ENCODE measurements at regions not wholly inside any gene's neighbourhood (a gene's known extent, or its start where the extent isn't known, plus 50 kb on each side); places are given as distances from the start of the nearest gene placed in this dataset.

GRCh38 chr7:85924062-85924461 is 719.6 kb upstream of the GRM3 start:
- TF ChIP-seq, protein P1, sequence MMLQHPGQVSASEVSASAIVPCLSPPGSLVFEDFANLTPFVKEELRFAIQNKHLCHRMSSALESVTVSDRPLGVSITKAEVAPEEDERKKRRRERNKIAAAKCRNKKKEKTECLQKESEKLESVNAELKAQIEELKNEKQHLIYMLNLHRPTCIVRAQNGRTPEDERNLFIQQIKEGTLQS (IDR thresholded peaks at IDR 0.05) = no peak
- TF ChIP-seq HNF4A (conservative IDR thresholded peaks at IDR 0.05) (no peak), NR2F2 (IDR thresholded peaks at IDR 0.05) (no peak), RAD21 (IDR thresholded peaks at IDR 0.05) (no peak), HNF4G (IDR thresholded peaks at IDR 0.05) (no peak), FOXA1 (IDR thresholded peaks at IDR 0.05) (no peak), MAX (IDR thresholded peaks at IDR 0.05) (no peak), RXRA (IDR thresholded peaks at IDR 0.05) (no peak), YY1 (IDR thresholded peaks at IDR 0.05) (no peak), JUND (IDR thresholded peaks at IDR 0.05) (no peak), GABPA (IDR thresholded peaks at IDR 0.05 in 1 of 2, conservative IDR thresholded peaks at IDR 0.05 in 1 of 2) (no peak), FOXA2 (IDR thresholded peaks at IDR 0.05) (no peak), EGR1 (IDR thresholded peaks at IDR 0.05; ENCODE audit: low read depth in 2 of 2) (no peak), TAF1 (conservative IDR thresholded peaks at IDR 0.05) (no peak), SP1 (IDR thresholded peaks at IDR 0.05) (no peak)
- TF ChIP-seq, protein P2, sequence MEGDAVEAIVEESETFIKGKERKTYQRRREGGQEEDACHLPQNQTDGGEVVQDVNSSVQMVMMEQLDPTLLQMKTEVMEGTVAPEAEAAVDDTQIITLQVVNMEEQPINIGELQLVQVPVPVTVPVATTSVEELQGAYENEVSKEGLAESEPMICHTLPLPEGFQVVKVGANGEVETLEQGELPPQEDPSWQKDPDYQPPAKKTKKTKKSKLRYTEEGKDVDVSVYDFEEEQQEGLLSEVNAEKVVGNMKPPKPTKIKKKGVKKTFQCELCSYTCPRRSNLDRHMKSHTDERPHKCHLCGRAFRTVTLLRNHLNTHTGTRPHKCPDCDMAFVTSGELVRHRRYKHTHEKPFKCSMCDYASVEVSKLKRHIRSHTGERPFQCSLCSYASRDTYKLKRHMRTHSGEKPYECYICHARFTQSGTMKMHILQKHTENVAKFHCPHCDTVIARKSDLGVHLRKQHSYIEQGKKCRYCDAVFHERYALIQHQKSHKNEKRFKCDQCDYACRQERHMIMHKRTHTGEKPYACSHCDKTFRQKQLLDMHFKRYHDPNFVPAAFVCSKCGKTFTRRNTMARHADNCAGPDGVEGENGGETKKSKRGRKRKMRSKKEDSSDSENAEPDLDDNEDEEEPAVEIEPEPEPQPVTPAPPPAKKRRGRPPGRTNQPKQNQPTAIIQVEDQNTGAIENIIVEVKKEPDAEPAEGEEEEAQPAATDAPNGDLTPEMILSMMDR (IDR thresholded peaks at IDR 0.05; ENCODE audit: low read depth, low read length, missing input control) = no peak
- TF ChIP-seq, protein P3, sequence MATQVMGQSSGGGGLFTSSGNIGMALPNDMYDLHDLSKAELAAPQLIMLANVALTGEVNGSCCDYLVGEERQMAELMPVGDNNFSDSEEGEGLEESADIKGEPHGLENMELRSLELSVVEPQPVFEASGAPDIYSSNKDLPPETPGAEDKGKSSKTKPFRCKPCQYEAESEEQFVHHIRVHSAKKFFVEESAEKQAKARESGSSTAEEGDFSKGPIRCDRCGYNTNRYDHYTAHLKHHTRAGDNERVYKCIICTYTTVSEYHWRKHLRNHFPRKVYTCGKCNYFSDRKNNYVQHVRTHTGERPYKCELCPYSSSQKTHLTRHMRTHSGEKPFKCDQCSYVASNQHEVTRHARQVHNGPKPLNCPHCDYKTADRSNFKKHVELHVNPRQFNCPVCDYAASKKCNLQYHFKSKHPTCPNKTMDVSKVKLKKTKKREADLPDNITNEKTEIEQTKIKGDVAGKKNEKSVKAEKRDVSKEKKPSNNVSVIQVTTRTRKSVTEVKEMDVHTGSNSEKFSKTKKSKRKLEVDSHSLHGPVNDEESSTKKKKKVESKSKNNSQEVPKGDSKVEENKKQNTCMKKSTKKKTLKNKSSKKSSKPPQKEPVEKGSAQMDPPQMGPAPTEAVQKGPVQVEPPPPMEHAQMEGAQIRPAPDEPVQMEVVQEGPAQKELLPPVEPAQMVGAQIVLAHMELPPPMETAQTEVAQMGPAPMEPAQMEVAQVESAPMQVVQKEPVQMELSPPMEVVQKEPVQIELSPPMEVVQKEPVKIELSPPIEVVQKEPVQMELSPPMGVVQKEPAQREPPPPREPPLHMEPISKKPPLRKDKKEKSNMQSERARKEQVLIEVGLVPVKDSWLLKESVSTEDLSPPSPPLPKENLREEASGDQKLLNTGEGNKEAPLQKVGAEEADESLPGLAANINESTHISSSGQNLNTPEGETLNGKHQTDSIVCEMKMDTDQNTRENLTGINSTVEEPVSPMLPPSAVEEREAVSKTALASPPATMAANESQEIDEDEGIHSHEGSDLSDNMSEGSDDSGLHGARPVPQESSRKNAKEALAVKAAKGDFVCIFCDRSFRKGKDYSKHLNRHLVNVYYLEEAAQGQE (IDR thresholded peaks at IDR 0.05) = no peak
- TF ChIP-seq, protein P4, sequence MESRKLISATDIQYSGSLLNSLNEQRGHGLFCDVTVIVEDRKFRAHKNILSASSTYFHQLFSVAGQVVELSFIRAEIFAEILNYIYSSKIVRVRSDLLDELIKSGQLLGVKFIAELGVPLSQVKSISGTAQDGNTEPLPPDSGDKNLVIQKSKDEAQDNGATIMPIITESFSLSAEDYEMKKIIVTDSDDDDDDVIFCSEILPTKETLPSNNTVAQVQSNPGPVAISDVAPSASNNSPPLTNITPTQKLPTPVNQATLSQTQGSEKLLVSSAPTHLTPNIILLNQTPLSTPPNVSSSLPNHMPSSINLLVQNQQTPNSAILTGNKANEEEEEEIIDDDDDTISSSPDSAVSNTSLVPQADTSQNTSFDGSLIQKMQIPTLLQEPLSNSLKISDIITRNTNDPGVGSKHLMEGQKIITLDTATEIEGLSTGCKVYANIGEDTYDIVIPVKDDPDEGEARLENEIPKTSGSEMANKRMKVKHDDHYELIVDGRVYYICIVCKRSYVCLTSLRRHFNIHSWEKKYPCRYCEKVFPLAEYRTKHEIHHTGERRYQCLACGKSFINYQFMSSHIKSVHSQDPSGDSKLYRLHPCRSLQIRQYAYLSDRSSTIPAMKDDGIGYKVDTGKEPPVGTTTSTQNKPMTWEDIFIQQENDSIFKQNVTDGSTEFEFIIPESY (IDR thresholded peaks at IDR 0.05) = no peak
- H3K27me3 ChIP-seq (ENCODE audit: control insufficient read depth in 4 of 4, insufficient read depth in 4 of 4, low read length in 3 of 4) = no peaks in the 10 kb centered on the region
- DNase-seq (ENCODE audit: low spot score) = no peak
- no peak overlapping the region for H3K4me3 ChIP-seq (ENCODE audit: low read depth in 1 of 3, low read length in 3 of 3)
- WGBS = 45% methylated on average over 2 of the region's 2 CpGs
- no peaks in the 10 kb centered on the region for H3K36me3 ChIP-seq (ENCODE audit: control insufficient read depth in 4 of 4, insufficient read depth in 3 of 4, low read depth in 1 of 4, low read length in 3 of 4)
- no peak overlapping the region for H3K27ac ChIP-seq (ENCODE audit: low read depth in 1 of 2, low read length in 2 of 2)
- no peaks in the 10 kb centered on the region for H3K9me3 ChIP-seq (ENCODE audit: control insufficient read depth in 4 of 4, low read length in 3 of 4)
- no peaks in the 10 kb centered on the region for H3K4me1 ChIP-seq (ENCODE audit: control insufficient read depth in 4 of 4, insufficient read depth in 4 of 4, low read length in 3 of 4)
- H3K9ac ChIP-seq (ENCODE audit: low read depth in 1 of 2, low read length in 2 of 2) = no peak overlapping the region

Data from liver (tissue), 8 donors.